Tibial artery (tissue), 4 donors: ENCODE measurements at regions not wholly inside any gene's neighbourhood (a gene's known extent, or its start where the extent isn't known, plus 50 kb on each side); places are given as distances from the start of the nearest gene placed in this dataset.
A peak's percentile ranks its signal among the peaks of the same experiment; 100 is the strongest.

Source experiments
- DNase-seq, 2 donors: peaks; one replicate each; pipeline ENCODE4 v3.0.0-alpha.2; 2019
- H3K27ac ChIP-seq, 2 donors: fragments of 200-600 bp; sonication (generic) in 1 of 2; 1 replicate in 1 of 2; 2 replicates in 1 of 2; pipeline ENCODE4 v1.5.1; 2018 to 2019; ENCODE audit warnings: mild to moderate bottlenecking in 1 of 2
- H3K27me3 ChIP-seq, 2 donors: fragments of 200-600 bp; sonication (generic) in 1 of 2; one replicate each; pipeline versions ENCODE4 v1.5.1 to v1.6.0; 2016 to 2019
- H3K36me3 ChIP-seq, 3 donors: fragments of 200-600 bp; sonication (generic) in 2 of 3; one replicate each; pipeline ENCODE4 v1.5.1; 2016 to 2019; ENCODE audit warnings: mild to moderate bottlenecking in 2 of 3
- H3K4me1 ChIP-seq, 4 donors: fragments of 200-600 bp; sonication (generic) in 2 of 4; 1 replicate in 3 of 4; 2 replicates in 1 of 4; pipeline ENCODE4 v1.5.1; 2016 to 2019
- H3K4me3 ChIP-seq, 2 donors: fragments of 200-600 bp; sonication (generic) in 1 of 2; 1 replicate in 1 of 2; 2 replicates in 1 of 2; pipeline ENCODE4 v1.5.1; 2018 to 2019; ENCODE audit warnings: mild to moderate bottlenecking in 2 of 2
- H3K9me3 ChIP-seq, 3 donors: fragments of 200-600 bp; sonication (generic) in 1 of 3; one replicate each; pipeline ENCODE4 v1.5.1; 2016 to 2019
- CTCF ChIP-seq, 2 experiments: fragments of 200-600 bp in 1 of 2; fragments of 450-650 bp in 1 of 2; IDR thresholded peaks; one replicate each; pipeline ENCODE4 v1.5.1; 2017 to 2019; ENCODE audit warnings: antibody characterized with exemption in 2 of 2, mild to moderate bottlenecking in 1 of 2, moderate library complexity in 1 of 2
- intact Hi-C: fragments of 100-400 bp; cut with DNase I; formaldehyde crosslinking; loops from one replicate; pipeline ENCODE4 v1.15.0; 2023; ENCODE audit warnings: low total_unique reads

- Histone ChIP-seq H3K27me3 (no peaks in the 10 kb centered on the region), H3K27ac (peak overlapping the region; percentile 60 to 66), H3K4me3 (no peak overlapping the region), H3K4me1 (peaks cover 0 to 46% (median 18%) of the 10 kb centered on the region in 4 donors), H3K36me3 (no peaks in the 10 kb centered on the region), H3K9me3 (no peaks in the 10 kb centered on the region)
- intact Hi-C loops, result no loop called here
- peak; percentile 72 to 80 for DNase-seq
- TF ChIP-seq CTCF (IDR thresholded peaks at IDR 0.05), result no peak
Measured at GRCh38 chr4:124060261-124060918, 652.1 kb downstream of the ANKRD50 start.

GRCh38 chr4:124061413-124061812 lies 651.1 kb downstream of the ANKRD50 start:
- intact Hi-C loops, result no loop called here
- H3K27me3 ChIP-seq, result no peaks in the 10 kb centered on the region
- peak overlapping the region; percentile 48 to 60 for H3K27ac ChIP-seq
- DNase-seq, result no peak
- peaks cover 0 to 38% (median 14%) of the 10 kb centered on the region in 4 donors for H3K4me1 ChIP-seq
- no peak overlapping the region for H3K4me3 ChIP-seq
- H3K9me3 ChIP-seq, result no peaks in the 10 kb centered on the region
- no peak for TF ChIP-seq CTCF (IDR thresholded peaks at IDR 0.05)
- H3K36me3 ChIP-seq, result no peaks in the 10 kb centered on the region

- intact Hi-C loops, result no loop called here
- Histone ChIP-seq H3K4me1 (peaks cover 0 to 36% (median 10%) of the 10 kb centered on the region in 4 donors), H3K27ac (no peak overlapping the region), H3K9me3 (peaks cover 0 to 8% (median 0%) of the 10 kb centered on the region in 3 donors), H3K36me3 (no peaks in the 10 kb centered on the region), H3K4me3 (no peak overlapping the region), H3K27me3 (no peaks in the 10 kb centered on the region)
- DNase-seq, result no peak
- no peak for TF ChIP-seq CTCF (IDR thresholded peaks at IDR 0.05)
Measured at GRCh38 chr4:124065422-124065821, 647.1 kb downstream of the ANKRD50 start.

GRCh38 chr4:124065936-124066335 lies 646.6 kb downstream of the ANKRD50 start:
- intact Hi-C loops, result no loop called here
- H3K27me3 ChIP-seq, result no peaks in the 10 kb centered on the region
- peaks cover 0 to 13% (median 0%) of the 10 kb centered on the region in 3 donors for H3K9me3 ChIP-seq
- no peak for TF ChIP-seq CTCF (IDR thresholded peaks at IDR 0.05)
- H3K36me3 ChIP-seq, result no peaks in the 10 kb centered on the region
- H3K27ac ChIP-seq, result no peak overlapping the region
- no peak for DNase-seq
- H3K4me3 ChIP-seq, result no peak overlapping the region
- H3K4me1 ChIP-seq, result peaks cover 0 to 31% (median 5%) of the 10 kb centered on the region in 4 donors

- peaks cover 0 to 20% (median 0%) of the 10 kb centered on the region in 3 donors for H3K9me3 ChIP-seq
- intact Hi-C loops, result no loop called here
- DNase-seq, result no peak
- H3K36me3 ChIP-seq, result peaks cover 0 to 5% (median 0%) of the 10 kb centered on the region in 3 donors
- H3K27me3 ChIP-seq, result no peaks in the 10 kb centered on the region
- no peak overlapping the region for H3K4me3 ChIP-seq
- TF ChIP-seq CTCF (IDR thresholded peaks at IDR 0.05), result no peak
- H3K27ac ChIP-seq, result no peak overlapping the region
- peaks cover 0 to 25% (median 2%) of the 10 kb centered on the region in 4 donors for H3K4me1 ChIP-seq
Measured at GRCh38 chr4:124066595-124066994, 645.9 kb downstream of the ANKRD50 start.
